HG03159 (cell line): ENCODE measurements at regions not wholly inside any gene's neighbourhood (a gene's known extent, or its start where the extent isn't known, plus 50 kb on each side); places are given as distances from the start of the nearest gene placed in this dataset.
"Not testable (repeated sequence)": the region's sequence is repeated elsewhere in the genome, so short reads cannot be mapped to it uniquely, and the experiment has no call there.

ENCODE experiments used
- ATAC-seq: cut with Tn5 transposase; IDR thresholded peaks from one replicate; pipeline ENCODE4 v1.9.1; 2021; ENCODE audit warnings: mild to moderate bottlenecking, moderate library complexity; ENCODE audit not compliant: unreplicated experiment

GRCh38 chr10:30534465-30535144 lies 94.9 kb downstream of the LYZL2 start:
- ATAC-seq = no peak

- ATAC-seq = no peak
These were observed 97.6 kb downstream of the LYZL2 start for GRCh38 chr10:30531751-30532530.

GRCh38 chr10:30529373-30529998 lies 95.5 kb downstream of the MAP3K8 start:
- peak; percentile 73 for ATAC-seq

- ATAC-seq = no peak
These were observed 94.4 kb downstream of the MAP3K8 start for GRCh38 chr10:30528429-30528786.

GRCh38 chr10:30527623-30528428 lies 93.8 kb downstream of the MAP3K8 start:
- ATAC-seq = no peak

- not testable (repeated sequence) for ATAC-seq
These were observed 88.7 kb downstream of the MAP3K8 start for GRCh38 chr10:30522661-30523078.

GRCh38 chr10:30518907-30519306 lies 84.9 kb downstream of the MAP3K8 start:
- ATAC-seq = no peak
